NCI-H2171 (cell line): ENCODE measurements at regions not wholly inside any gene's neighbourhood (a gene's known extent, or its start where the extent isn't known, plus 50 kb on each side); places are given as distances from the start of the nearest gene placed in this dataset.
"Not testable (repeated sequence)": the region's sequence is repeated elsewhere in the genome, so short reads cannot be mapped to it uniquely, and the experiment has no call there.

Experiments
- DNase-seq: peaks from one replicate; lab custom pipeline; 2025; lab: John Stamatoyannopoulos, UW

DNA sequence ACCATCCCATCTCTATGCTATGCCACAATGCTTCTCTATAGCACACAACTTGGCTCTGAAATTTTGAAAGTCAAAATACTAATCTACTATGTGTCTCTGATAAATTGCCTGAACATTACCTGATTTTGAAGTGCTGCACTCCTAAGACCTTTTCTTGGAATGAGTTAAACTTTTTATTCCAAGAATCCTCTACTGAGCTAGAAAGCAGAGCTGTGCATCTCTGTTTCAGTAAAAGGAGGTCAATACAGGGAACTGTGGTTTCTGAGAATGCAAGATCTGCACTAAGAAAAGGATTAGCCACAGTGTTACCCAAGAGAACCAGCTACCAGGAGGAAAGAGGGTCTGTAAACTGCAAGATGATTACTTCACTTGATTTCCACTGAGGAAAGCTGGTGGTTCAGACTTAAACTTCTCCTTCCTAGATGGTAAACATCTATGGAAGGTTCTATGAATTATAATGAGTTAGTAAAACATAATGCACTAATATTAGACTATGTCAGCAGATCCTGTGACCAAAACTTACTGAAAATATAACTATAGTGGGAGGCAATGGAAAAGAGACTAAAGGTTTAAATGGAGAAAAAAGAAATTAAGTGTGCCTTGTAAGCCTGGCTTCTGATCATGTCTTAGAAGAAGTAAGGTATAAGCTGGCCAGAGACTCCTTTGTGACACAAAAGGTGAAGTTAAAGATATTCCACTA, 588.0 kb upstream of the DEFB115 start:
- not testable (repeated sequence) for DNase-seq

DNA sequence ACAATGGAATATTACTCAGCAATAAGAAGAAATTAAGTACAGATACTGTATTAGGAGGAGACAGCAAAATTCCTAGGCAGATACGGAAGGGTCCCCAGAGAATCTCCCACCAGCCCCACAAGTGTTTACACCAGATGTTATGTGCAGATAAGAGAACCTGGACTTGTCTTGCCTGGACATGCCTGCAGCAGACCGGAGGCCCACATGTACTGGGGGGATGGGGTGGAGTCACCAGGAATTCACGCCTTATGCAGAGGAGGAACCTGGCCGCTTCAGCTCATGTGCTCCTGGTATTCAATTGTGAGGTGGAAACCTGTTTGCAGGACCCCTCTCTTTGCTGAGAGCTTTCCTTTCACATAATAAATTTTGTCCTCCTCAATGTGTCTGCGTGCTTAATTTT, 586.3 kb upstream of the DEFB115 start:
- DNase-seq, result not testable (repeated sequence)

GRCh38 chr20:30675988-30676564, 581.4 kb upstream of the DEFB115 start:
- not testable (repeated sequence) for DNase-seq

DNA sequence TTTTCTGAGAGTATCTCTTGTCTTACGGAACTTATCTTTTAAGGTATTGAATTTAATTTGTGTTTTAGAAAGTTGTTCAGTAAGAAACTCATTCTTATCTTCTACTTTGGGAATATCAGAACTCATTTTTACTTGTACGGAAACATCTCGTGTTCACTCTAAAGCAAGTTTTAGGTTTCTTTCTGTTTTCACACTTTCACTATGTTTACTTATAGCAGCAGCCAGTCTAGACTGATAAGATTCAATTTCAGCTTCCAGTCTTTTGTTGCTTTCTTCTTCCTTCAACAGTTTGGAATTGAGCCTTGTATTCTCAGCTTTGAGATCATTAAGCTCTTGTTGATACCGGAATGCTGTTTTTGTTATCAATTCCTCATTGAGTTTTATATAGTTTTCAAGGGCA, 575.2 kb upstream of the DEFB115 start:
- not testable (repeated sequence) for DNase-seq

GRCh38 chr20:30712861-30713260, 544.6 kb upstream of the DEFB115 start:
- DNase-seq, result not testable (repeated sequence)

DNA sequence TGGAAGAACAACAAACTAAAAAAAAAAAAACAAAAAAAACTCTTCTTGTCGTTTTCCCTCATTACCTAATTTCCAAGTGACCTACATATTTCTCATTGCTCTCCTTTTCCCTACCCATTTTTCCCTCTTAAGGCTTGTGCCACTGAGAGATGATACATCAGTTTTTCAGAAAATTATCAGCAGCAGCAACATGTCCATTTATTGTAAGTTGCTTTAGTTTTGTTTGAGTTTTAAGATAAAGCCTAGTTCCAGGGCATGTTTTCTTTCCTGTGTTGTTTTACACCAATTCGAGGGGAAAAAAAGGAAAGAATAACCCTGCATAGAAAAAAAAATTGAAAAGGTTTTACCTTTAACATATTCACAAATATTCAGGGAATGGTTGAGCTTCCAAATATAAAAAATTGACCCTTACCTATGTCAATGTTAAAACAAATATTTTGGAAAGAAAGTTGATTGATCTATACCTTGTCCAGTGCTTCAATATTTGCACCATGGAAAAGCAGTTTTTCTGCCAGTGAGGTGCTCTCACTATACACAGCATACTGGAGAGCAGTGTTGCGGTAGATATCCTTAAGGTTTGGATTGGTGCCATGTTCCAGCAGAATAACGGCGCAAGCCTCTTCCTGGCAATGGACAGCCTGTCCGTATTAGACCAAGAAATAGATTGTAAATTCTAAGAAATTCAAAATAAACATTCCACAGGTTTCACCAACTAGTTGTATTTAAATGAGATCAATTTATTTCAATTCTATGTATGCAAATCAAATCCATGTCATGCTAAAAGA, 537.9 kb upstream of the DEFB115 start:
- not testable (repeated sequence) for DNase-seq

GRCh38 chr20:30723511-30723910, 534.0 kb upstream of the DEFB115 start:
- not testable (repeated sequence) for DNase-seq

DNA sequence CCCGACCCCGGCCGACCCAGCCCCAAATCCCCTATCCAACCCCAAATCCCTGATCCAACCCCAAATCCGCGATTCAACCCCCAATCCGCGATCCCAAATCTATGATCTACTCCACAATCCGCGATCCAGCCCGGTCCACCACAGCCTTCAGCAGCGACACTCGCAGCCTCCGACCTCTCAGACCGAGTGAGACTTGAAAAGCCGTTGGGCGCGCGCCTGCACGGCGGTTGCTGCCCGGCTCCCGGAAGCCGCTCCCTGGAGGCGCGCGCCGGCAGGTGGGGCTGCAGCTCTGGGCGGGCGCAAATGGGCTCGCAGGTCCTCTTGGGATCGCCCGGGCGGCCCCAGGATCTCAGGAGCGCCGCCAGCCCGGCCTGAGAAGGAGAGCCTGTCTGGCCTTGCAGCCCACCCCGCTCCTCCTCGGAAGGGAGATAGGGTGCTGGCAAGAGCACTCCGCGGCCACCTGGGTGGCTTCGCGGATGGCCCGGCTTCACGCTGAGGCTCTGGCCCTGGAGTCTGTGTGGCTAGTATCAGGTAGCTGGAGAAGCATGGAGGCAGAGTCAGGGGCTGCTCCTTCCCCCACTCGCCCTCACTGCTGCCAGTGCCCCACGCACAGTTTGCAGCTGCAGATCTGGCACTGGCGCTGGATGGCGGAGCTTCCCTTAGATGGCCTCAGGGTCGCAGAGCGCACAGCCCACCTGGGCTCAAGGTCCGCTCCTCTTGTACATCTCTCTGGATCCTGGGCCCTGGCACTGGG, 533.4 kb upstream of the DEFB115 start:
- DNase-seq, result not testable (repeated sequence)

GRCh38 chr20:30724688-30725074, 532.8 kb upstream of the DEFB115 start:
- not testable (repeated sequence) for DNase-seq

DNA sequence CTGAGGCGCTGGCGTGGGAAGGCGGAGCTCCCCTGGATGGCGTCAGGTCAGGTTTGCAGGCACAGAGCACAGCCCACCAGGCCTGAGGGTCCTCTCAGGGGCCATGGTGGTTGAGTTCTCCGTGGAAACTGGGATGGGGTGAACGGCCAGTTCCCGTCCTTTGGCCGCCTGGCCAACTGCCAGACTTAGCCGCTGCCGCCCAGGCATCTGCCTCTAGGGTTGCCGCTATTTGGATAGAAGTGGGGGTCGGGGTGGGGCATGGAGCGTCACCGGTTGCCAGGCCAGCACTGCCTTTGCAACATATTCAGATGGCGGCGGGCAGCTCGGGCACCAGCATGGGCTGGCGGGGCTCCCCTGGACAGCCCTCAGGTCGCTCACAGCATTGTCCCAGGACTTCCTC, 532.3 kb upstream of the DEFB115 start:
- DNase-seq, result not testable (repeated sequence)

DNA sequence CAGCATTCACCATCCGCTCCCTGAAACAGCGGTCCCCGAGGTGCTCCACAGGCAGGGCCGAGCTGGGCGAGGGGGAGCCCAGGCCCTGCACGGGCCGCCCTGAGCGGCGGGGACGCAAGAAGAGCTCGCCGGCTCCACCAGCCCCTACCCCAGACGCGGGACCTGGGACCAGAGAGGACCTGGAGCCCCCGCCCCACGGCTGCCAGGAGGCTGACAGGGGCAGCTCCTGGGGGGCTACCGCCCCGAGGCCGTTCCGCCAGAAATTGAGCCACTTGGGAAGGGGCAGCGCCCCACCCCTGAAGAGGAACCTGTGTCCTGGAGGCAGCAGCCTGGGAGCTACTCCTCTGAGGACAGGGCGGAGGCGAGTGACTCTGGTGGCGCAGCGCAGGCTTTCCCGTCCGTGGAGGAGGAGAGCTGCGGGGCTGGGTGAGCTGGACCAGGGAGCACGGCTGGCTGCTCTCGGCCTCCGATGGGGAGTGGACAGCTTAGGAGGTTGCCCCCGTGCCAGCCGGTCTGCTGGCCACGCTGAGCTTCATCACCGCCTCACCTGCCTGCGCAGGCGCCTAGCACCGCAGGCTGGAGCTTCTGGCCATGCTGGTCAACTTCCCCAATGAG, 529.1 kb upstream of the DEFB115 start:
- DNase-seq, result not testable (repeated sequence)
